ENCODE measurements at regions not wholly inside any gene's neighbourhood (a gene's known extent, or its start where the extent isn't known, plus 50 kb on each side); places are given as distances from the start of the nearest gene placed in this dataset.
"Not testable (repeated sequence)": the region's sequence is repeated elsewhere in the genome, so short reads cannot be mapped to it uniquely, and the experiment has no call there.

- DNase-seq = no peak
Observed at GRCh38 chr17:55909776-55910175, 158.9 kb downstream of the PCTP start.

- DNase-seq = no peak
Observed at GRCh38 chr17:55911186-55911585, 160.3 kb downstream of the PCTP start.

GRCh38 chr17:55925440-55925839 lies 174.6 kb downstream of the PCTP start:
- DNase-seq = no peak

- DNase-seq = peak; percentile 83
Observed at GRCh38 chr17:55926276-55926990, 175.6 kb downstream of the PCTP start.

- no peak for DNase-seq
Observed at GRCh38 chr17:55930291-55930809, 179.5 kb downstream of the PCTP start.

GRCh38 chr17:55931446-55931845 lies 180.6 kb downstream of the PCTP start:
- no peak for DNase-seq

GRCh38 chr17:55932973-55933372 lies 182.1 kb downstream of the PCTP start:
- no peak for DNase-seq

GRCh38 chr17:55939181-55939810 lies 188.4 kb downstream of the PCTP start:
- DNase-seq = not testable (repeated sequence)

GRCh38 chr17:55959756-55960155 lies 193.5 kb upstream of the ANKFN1 start:
- no peak for DNase-seq

GRCh38 chr17:55961386-55961785 lies 191.9 kb upstream of the ANKFN1 start:
- DNase-seq = peak; percentile 47

GRCh38 chr17:55962951-55963401 lies 190.3 kb upstream of the ANKFN1 start:
- DNase-seq = peak; percentile 81

GRCh38 chr17:55964191-55964590 lies 189.1 kb upstream of the ANKFN1 start:
- no peak for DNase-seq

- DNase-seq = no peak
Observed at GRCh38 chr17:55965051-55965450, 188.2 kb upstream of the ANKFN1 start.

GRCh38 chr17:55969562-55970324 lies 183.5 kb upstream of the ANKFN1 start:
- peak; percentile 41 for DNase-seq

GRCh38 chr17:55978578-55978977 lies 174.7 kb upstream of the ANKFN1 start:
- DNase-seq = no peak

- DNase-seq = no peak
Observed at GRCh38 chr17:55983096-55983495, 170.2 kb upstream of the ANKFN1 start.

- DNase-seq = no peak
Observed at GRCh38 chr17:55986817-55987216, 166.5 kb upstream of the ANKFN1 start.

- peak; percentile 71 for DNase-seq
Observed at GRCh38 chr17:55988861-55989260, 164.4 kb upstream of the ANKFN1 start.

GRCh38 chr17:55990332-55991006 lies 162.8 kb upstream of the ANKFN1 start:
- peak; percentile 77 for DNase-seq

- DNase-seq = peak; percentile 34
Observed at GRCh38 chr17:55996826-55997225, 156.4 kb upstream of the ANKFN1 start.

- no peak for DNase-seq
Observed at GRCh38 chr17:56000411-56000810, 152.9 kb upstream of the ANKFN1 start.

- not testable (repeated sequence) for DNase-seq
Observed at GRCh38 chr17:56002656-56003055, 150.6 kb upstream of the ANKFN1 start.

Measured in tongue (tissue), 1 donor.